Right ventricle myocardium superior (tissue), 1 donor: ENCODE measurements at regions not wholly inside any gene's neighbourhood (a gene's known extent, or its start where the extent isn't known, plus 50 kb on each side); places are given as distances from the start of the nearest gene placed in this dataset.

Experiments used
- ATAC-seq: fragments of 200-7000 bp; cut with Tn5 transposase; one replicate; pipeline ENCODE4 v1.9.1; 2020; ENCODE audit warnings: mild to moderate bottlenecking; ENCODE audit not compliant: poor library complexity
- DNase-seq: peaks from one replicate; pipeline ENCODE4 v3.0.0-alpha.2; 2020
- intact Hi-C: fragments of 100-400 bp; cut with DNase I; formaldehyde crosslinking; loops from one replicate; pipeline ENCODE4 v1.11.2; 2022
- donor health status: DM: no; HTN: yes; CAD: no; lungs with severe emphysema.

DNA sequence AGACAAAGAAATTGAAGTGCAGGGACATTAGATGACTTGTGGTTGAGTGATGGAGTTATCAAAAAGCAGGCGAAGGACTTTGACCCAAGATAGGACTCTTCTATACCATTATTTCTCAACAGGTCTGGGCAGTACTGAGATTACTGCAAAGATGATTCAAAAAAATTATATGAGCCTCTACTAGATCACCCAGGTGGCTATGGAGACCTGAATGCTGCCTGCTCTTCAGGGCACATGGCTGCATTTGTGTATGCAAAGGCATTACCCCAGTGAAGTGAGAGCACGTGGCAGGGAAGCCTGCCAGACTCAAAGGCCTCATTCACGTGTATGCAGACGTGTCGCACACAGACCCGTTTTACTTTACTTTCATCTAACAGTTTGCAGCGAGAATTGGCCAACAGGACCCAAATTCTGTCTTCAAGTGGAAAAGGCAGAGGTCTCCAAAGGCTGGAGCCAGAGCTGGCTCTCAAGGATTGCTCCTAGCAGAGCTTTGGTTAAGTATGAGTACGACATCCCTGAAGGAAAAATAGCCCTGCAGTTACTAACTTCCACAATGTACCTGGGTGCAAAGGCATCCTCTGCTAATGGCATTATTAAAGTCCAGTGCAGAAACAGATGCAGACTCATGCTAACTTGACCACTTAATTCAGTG, 113.8 kb upstream of the ARMC2 start:
- ATAC-seq (no peak), DNase-seq (no peak)
- intact Hi-C loops = no loop called here

DNA sequence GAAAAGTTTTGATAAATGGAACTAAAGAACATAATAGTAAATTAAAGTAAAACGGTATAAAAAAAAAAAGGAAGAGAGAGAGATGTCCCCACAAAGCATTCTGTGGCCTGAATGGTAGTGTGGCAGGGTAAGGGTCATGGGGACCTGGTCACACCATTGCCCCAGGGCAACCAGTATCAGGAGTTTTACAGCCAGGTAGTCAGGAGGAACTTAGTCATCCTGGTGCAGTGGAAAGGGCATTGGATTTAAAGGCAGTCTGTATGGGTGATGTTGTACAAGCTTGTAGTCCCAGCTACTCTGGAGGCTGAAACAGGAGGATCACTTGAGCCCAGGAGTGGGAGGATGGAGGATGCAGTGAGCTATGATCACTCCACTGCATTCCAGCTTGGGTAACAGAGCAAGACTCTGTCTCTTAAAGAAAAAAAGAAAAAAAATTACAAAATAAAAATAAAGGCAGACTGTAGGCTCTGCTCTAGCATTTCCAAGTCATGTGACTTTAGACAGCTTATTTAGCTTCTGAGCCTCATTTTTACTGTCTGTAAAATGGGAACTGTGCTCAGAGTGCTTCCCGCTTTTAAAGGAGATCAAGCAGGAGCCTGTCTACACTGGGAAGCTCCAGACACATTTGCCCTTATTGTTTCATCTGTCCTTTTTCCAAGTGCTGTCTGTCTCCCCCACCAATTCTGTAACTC, 112.8 kb upstream of the ARMC2 start:
- DNase-seq = no peak
- ATAC-seq = no peak
- intact Hi-C loops = no loop called here

DNA sequence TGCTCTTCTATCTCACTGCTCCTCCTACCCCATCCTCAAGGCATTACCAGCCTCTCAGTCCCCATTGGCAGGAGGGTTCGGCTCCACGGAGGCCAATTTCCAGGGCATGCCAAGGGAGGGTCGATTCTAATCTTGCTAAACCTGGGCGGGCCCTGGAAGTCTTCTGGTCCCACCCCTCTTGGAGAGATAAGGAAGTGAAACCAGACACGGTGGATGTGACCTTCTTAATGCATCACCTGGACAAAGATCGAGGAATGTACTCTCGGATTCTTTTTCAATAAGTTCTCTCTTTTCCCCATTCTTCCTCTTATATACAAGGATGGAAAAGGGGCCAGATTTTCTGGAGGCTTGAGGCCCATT, 112.2 kb upstream of the ARMC2 start:
- intact Hi-C loops = no loop called here
- ATAC-seq (no peak), DNase-seq (no peak)

DNA sequence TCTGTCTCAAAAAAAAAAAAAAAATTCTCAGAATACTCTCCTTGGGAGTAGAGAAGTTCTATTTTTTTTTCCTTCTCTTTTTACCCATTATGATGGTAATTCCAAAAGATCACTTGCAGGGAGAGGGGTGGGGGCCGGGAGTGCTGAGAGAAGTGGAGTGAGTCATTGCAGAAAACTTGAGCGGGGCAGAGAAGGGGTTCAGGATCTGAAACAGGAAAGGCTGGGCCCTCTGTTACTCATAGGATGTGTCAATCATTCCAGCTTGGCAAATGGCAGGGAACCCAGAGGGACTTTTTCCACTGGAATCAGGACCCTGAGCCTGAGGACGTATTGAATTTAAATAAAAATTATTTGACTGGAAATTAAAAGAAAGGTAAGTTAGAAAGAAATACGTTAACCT, 111.4 kb upstream of the ARMC2 start:
- intact Hi-C loops = no loop called here
- no peak for DNase-seq
- no peak for ATAC-seq

DNA sequence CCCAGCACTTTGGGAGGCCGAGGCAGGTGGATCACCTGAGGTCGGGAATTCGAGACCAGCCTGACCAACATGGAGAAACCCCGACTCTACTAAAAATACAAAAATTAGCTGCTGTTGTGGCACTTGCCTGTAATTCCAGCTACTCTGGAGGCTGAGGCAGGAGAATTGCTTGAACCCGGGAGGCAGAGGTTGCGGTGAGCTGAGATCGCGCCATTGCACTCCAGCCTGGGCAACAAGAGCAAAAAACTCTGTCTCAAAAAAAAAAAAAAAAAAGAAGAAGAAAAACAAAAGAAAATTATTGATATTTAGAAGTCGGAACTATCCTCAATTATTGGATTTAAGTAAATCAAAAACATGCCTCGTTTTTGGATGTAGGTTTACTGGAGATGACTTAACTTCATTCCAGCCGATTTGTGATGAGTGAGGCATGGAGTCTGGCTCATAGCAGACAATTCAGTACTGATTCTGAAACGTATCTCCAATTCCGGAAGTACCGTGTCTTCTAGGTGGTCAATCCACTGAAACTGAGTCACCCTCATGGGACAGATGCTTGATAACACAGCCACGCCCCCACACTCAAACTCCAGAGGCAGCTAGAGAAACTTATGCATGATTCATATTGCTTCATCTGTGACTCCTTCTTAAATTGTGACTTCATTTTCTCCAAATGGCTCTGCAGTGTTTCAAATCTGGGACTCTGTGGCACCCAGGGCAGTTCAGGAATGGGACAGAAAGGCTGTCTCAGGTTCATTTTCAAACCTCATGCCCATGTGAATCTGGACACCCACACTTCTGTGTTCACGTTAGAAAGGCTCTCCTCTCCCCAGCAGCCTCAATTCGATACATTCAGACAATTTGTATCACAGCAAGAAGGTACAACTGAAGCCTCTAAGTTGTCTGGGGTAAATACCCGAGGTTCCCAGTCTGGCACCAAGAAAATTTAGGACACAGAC, 110.4 kb upstream of the ARMC2 start:
- intact Hi-C loops = no loop called here
- DNase-seq (peak; percentile 59), ATAC-seq (peak; percentile 40)

DNA sequence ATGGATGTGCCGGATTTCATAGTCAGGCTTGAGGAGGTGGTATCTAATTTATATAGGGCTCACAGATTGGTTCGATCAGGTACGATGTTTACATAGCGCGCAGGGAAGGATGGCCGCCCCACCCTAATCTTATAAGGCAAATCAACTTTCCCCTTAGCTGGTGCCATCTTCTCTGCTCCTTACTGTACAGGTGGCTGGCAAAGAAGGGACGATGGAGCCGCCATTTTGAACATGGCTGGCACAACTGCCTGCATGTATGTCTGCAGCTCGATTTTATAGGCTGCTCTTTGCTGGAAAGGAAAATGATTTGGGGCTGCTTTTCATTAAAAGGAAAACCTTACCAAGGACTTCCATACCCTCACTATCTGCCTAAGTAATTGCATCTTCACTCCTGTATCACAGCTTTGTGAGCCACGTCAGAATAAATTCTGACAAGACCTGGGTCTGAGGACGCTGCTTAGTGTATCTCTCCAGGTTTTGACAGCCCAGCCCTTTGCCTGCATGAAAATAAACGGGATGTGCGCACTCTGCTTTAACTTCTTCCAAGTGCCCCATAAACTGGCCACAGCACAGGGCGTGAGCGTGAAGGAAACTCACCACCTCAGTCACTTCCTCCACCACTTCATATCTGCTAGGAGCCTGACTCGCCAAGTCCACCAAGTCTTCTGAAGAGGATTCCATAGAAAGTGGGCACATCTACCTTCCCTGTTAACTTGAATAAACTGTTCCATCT, 109.4 kb upstream of the ARMC2 start:
- intact Hi-C loops = no loop called here
- no peak for DNase-seq
- no peak for ATAC-seq

DNA sequence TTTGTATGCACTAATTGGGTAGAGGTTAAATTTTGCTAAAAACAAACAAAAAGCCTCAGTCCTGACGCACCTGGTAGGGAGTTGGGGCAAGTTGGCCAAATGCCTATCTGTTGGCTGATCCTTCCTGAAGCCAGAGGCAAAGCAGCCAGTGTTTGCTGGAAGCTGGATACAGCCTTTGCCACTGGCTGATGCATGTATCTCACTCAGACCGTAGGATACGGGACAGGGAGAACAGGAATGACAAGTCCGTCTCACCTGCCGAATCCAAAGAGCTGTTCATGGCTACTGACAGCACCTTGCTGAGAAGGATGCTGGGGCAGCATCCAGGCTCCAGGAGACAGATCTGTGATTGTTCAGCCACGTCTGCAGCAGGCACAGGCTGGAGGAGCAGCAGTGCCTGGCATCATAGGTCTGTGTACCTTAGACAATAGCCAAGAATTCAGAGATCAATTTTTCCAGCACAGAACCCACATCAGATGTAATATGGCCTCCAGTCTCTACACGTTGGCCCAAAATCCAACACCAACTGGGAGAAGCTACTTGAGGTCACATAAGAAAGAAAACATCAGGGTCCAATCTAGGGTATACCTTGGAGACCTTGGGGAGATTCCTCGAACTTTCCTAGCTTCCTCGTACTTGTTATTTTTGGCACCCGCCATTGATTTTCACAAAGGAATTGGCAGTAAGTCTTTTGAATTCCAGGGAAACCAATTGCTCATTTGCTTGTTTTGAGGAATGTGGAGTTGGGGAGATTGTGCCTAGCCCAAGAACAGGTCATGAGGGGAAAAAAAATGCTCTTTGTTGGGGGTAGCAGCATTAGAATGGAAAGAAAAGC, 108.5 kb upstream of the ARMC2 start:
- ATAC-seq (no peak), DNase-seq (no peak)
- intact Hi-C loops = no loop called here

DNA sequence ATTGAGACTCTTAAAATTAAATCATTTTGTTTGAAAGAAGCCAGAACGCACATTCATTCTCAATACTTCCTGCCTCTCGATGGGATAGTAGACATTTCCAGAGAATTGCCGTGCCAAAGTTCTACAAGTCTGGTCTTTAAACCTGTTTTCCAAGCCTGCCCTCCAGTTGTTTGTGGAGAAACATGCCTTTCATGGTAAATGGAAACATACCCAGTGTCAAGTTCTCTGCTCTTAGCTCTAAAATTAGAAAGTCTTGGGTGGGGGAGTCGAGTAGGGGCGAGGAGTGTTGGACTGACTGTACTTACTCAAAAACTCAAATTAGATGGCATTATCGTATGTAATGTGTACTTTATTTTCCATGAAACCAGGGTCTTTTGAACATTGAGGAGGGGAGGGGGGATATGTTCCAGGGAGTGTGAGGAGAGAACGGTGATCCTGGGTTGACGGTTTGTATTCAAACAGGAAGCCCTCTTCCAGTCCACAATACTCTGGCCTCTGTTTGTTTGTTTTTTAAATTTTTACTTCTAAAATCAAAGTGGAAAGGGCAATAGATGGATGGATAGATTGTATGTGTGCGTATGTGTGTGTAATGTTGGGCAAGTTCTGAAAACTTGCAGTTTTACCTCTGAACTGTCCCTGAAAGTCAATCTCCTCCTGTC, 106.8 kb upstream of the ARMC2 start:
- intact Hi-C loops = no loop called here
- ATAC-seq (no peak), DNase-seq (no peak)

DNA sequence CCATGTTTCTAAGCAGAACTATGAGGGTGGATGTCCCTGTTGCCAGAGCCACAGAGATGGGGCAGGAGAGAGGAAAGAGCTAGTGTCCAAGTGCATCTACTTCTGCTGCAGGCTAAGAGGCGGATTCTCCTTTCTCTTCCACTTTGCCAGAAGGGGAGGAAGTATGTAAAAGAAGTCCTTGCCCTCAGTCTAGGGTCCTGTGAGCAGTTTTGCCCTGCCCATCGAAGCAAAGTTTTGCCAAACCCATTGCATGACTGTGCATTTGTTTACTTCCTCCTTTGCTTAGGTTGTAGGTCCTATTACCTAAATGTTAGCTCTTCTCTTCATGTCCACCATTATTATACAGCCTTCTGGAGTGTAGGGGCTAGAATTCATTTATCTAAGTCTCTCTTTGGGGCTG, 106.2 kb upstream of the ARMC2 start:
- intact Hi-C loops = no loop called here
- DNase-seq (no peak), ATAC-seq (no peak)

DNA sequence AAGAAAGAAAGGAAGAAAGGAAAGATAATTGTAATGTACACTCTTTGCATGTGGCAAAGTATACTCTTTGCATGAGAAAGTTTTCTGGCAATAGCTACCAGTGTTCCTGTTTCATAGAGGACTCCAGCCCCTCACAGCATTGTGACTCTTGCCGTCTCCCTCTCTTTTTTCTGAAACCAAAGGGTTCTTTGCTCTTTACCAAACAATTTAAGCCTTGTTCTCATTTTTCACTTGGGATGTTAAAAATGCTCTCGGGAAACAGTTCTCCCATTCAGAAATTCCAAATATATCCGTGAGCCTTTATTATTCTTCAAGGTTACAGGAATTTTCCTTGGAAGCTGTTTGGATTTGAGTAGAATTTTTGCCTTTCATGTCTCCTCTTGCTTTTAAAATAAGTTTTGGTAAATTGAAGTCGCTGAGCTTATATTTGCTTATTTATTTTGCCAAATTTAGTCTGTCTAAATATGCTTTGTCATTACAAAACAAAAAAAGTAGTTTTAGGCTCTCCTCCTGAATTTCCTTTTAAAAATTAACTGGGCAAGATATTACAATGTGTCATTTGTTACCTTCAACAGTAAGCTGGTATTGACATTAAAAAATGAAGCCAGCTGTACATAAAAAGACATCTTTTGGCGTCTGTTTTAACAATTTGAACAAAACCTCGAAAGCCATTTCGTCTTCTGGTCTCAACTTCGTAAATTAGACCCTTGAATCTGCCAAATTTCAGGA, 103.8 kb upstream of the ARMC2 start:
- ATAC-seq = no peak
- no peak for DNase-seq
- intact Hi-C loops = no loop called here

DNA sequence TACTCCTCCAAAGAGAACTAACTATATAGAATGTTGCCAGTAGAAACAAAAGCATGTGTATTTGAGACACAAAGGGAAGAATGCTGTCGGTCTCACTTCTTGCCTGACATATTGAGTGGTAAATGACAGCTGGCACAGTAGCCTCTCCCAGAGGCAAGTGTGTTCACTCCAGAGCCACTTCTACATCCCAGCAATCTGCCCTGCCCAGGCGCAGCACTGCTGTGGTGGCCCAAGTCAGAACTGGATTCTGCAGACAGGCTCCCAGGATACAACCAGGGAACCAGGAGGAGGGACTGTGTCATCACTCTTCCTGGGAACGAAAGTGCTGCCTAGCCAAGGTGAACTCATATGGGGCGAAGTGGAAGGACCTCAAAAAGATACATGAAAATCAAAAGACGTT, 103.2 kb upstream of the ARMC2 start:
- no peak for ATAC-seq
- DNase-seq = no peak
- intact Hi-C loops = no loop called here

DNA sequence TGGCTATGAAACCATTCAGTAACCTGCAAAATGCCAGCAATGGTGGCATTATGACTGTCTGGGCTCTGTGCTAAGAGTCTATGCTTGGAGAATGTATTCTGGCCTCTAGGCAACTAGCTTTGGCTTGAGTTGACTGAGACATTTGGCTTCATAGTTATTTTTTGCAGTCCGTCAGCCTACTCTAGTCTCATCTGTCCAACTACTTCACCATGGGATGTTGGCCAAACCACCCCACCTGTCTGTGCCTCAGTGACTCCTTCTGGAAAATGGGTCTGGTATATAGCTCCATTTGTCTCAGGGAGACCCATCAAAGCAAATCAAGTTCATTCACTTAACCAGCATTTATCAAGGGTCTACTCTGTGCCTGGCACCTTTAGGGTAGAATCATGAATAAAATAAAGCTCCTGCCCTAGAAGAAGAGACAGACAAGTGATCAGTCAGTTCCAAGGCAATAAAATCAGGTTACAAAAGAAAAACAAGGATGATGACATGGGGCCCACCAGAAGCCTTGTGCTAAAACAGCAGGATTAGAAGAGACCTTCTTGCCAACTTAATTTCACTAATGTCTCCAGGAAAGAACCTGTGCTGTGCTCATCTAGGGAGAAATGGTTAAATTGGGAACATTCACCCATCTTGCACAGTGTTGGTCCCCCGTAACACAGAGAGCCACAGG, 102.4 kb upstream of the ARMC2 start:
- DNase-seq (no peak), ATAC-seq (no peak)
- intact Hi-C loops = no loop called here

DNA sequence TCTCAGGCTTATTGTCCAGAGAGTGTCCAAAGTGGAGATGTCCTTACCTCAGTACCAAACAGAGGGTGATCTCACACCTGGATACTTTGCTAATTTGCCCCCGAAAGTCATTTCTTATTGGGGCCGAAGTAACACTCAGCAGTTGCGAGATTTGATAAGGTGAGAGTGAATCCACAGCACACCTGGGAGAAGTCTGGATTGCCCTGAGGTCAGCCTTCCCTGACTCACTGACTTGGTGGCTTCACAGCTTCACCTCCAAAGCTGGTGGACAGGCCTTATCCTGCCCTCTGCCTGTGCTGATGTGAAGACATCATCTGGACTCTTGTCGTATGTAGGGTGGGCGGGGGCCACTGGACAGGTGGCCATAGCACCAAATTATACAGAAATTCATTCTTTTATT, 101.9 kb upstream of the ARMC2 start:
- no peak for ATAC-seq
- intact Hi-C loops = no loop called here
- DNase-seq = no peak

DNA sequence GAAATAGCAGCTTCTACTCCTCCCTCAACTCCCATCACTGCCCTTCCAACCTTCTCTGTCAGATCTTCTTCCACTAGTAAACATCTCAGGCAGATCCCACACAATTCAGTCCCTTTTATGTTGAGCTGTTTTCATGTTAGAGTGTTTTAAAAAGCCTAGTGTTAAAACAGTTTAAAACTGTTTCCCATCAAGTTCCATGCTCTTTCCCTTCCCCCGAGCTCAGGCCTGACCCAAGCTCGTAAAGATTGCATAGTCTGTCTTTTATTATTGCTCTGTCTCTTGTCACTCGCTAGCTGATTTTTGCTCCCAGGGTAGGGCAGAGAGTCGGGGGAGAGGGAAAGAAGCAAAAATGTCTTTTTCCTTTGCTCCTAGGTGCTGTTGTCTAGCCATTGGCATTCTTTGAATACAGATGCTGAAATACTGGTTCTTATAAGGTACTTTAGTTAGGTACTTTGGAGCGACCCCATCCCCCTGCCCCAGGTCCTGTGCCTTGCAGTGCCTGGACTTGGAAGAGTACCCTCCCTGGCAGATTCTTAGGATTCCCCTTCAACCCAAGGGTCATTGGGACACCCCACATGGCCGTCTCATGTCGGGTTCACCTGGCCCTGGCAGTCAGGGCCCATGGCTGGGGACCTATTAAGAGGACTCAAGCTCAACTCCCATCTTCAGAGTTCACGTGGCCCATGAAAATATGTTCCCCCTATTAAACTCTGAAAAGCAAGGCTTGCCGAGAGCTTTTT, 101.2 kb upstream of the ARMC2 start:
- ATAC-seq (no peak), DNase-seq (no peak)
- intact Hi-C loops = no loop called here

DNA sequence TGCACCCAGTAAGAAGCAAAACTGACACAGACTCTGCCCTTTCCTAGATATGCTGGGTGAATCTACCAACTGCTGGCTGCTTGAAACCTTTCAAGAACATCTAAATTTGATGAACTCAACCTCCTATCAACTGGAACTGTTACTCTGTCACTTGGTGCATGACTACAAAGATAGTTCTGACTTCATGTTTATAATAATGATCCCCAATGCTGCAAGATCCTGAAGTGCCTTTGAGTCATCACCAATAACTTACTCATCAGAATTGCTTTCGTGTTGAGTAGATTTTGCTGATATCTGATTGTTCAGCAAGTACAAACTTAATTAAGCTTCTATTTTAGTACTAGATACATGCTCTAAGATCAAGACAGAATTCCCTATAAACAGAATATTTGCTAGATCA, 100.2 kb upstream of the ARMC2 start:
- DNase-seq (no peak), ATAC-seq (no peak)
- intact Hi-C loops = no loop called here

DNA sequence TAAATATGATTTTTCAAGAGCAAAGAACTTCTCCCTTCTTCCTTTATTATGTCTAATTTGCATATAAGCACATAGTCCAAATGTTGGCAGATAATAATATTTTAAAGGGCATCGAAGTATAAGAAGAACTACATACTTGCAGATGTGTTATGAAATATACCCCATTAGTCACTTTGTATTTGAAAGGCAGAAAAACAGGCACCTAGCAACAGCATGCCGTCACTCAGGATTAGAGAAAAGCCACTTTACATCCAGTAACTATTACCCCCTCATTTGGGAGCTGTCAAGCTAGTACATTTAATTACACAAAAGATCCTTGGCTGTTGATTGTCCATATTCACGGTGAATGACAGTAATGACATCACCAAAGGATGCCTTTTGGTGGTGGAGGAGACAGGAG, 99.3 kb upstream of the ARMC2 start:
- intact Hi-C loops = no loop called here
- no peak for DNase-seq
- ATAC-seq = no peak
